ENCODE measurements at regions not wholly inside any gene's neighbourhood (a gene's known extent, or its start where the extent isn't known, plus 50 kb on each side); places are given as distances from the start of the nearest gene placed in this dataset.

GRCh38 chr5:56313596-56313995 lies 80.5 kb upstream of the ANKRD55 start:
- no peak for TF ChIP-seq MAX (IDR thresholded peaks at IDR 0.05; ENCODE audit: low read depth, low read length)
- TF ChIP-seq MYC (IDR thresholded peaks at IDR 0.05; ENCODE audit: low read depth, low read length) = no peak
- TF ChIP-seq, protein P1, sequence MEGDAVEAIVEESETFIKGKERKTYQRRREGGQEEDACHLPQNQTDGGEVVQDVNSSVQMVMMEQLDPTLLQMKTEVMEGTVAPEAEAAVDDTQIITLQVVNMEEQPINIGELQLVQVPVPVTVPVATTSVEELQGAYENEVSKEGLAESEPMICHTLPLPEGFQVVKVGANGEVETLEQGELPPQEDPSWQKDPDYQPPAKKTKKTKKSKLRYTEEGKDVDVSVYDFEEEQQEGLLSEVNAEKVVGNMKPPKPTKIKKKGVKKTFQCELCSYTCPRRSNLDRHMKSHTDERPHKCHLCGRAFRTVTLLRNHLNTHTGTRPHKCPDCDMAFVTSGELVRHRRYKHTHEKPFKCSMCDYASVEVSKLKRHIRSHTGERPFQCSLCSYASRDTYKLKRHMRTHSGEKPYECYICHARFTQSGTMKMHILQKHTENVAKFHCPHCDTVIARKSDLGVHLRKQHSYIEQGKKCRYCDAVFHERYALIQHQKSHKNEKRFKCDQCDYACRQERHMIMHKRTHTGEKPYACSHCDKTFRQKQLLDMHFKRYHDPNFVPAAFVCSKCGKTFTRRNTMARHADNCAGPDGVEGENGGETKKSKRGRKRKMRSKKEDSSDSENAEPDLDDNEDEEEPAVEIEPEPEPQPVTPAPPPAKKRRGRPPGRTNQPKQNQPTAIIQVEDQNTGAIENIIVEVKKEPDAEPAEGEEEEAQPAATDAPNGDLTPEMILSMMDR (IDR thresholded peaks at IDR 0.05; ENCODE audit: low read depth, low read length) = no peak
- no peak for TF ChIP-seq POLR2A (IDR thresholded peaks at IDR 0.05; ENCODE audit: extremely low read depth, insufficient read length)
- no peak for DNase-seq (ENCODE audit: low read depth)
- no peak overlapping the region for H3K4me3 ChIP-seq (ENCODE audit: low read depth, low read length)

DNA sequence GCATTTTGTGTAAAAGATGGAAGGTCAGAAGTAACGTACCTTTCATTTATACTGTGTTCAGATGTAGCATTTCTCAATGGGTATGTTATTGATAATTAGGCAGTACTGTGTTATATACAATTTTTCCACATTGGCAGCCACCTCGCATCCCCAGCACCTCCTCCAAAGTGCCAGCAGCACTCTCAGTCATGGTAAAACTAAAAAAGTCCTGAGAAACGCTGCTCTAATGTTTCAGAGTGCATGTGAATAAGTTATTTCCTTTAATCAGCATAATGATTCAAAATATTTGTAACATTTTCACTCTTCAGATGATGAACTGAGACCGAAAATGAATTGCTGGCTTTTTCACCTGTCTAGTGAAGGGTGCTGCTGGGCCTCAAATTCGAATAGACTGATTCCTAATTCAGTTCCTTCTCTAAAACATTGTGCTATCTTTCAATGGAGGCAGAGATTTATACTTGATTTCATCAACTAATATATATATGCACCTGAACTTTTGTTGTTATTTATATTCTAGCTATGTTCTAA lies 79.9 kb upstream of the ANKRD55 start:
- TF ChIP-seq MYC (IDR thresholded peaks at IDR 0.05; ENCODE audit: low read depth, low read length) (no peak), MAX (IDR thresholded peaks at IDR 0.05; ENCODE audit: low read depth, low read length) (no peak), POLR2A (IDR thresholded peaks at IDR 0.05; ENCODE audit: extremely low read depth, insufficient read length) (no peak)
- TF ChIP-seq, protein P1 (IDR thresholded peaks at IDR 0.05; ENCODE audit: low read depth, low read length) = no peak
- DNase-seq (ENCODE audit: low read depth) = no peak
- no peak overlapping the region for H3K4me3 ChIP-seq (ENCODE audit: low read depth, low read length)

GRCh38 chr5:56311306-56311905 lies 78.3 kb upstream of the ANKRD55 start:
- DNase-seq (ENCODE audit: low read depth) = no peak
- TF ChIP-seq MYC (IDR thresholded peaks at IDR 0.05; ENCODE audit: low read depth, low read length) (no peak), POLR2A (IDR thresholded peaks at IDR 0.05; ENCODE audit: extremely low read depth, insufficient read length) (no peak), MAX (IDR thresholded peaks at IDR 0.05; ENCODE audit: low read depth, low read length) (no peak)
- TF ChIP-seq, protein P1 (IDR thresholded peaks at IDR 0.05; ENCODE audit: low read depth, low read length) = no peak
- no peak overlapping the region for H3K4me3 ChIP-seq (ENCODE audit: low read depth, low read length)

GRCh38 chr5:56310711-56311204 lies 77.6 kb upstream of the ANKRD55 start:
- H3K4me3 ChIP-seq (ENCODE audit: low read depth, low read length) = no peak overlapping the region
- no peak for TF ChIP-seq MYC (IDR thresholded peaks at IDR 0.05; ENCODE audit: low read depth, low read length)
- no peak for DNase-seq (ENCODE audit: low read depth)

- no peak for TF ChIP-seq POLR2A (IDR thresholded peaks at IDR 0.05; ENCODE audit: extremely low read depth, insufficient read length)
- TF ChIP-seq, protein P1 (IDR thresholded peaks at IDR 0.05; ENCODE audit: low read depth, low read length) = no peak
- no peak for TF ChIP-seq MYC (IDR thresholded peaks at IDR 0.05; ENCODE audit: low read depth, low read length)
- no peak for TF ChIP-seq MAX (IDR thresholded peaks at IDR 0.05; ENCODE audit: low read depth, low read length)
- DNase-seq (ENCODE audit: low read depth) = no peak
Measured at GRCh38 chr5:56309262-56309826, 76.2 kb upstream of the ANKRD55 start.

DNA sequence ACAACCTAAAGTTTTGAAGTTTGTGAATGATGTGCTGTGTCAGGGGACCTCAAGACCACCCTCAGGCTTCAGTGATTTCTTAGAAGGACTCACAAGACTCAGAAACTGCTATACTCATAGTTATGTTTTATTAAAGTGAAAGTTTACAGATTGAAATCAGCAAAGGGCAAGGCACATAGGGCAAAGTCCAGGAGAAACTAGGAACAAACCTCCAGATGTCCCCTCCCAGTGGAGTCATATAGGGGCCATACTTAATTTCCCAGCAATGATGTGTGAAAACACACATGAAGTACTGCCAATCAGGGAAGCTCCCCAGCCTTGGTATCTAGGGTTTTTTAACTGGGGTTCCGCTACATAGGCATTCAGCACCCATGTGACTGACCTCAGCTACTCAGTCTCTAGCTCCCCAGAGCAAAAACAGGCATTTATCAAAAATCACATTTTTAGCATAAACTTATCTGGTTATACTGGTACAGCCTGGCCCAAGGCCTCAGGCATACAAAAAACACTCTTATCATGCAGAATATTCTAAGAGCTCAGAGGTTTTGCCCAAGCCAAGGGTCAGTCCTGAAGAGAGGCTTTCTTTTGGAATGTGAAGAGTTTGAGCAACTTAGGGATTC lies 74.7 kb upstream of the ANKRD55 start:
- DNase-seq (ENCODE audit: low read depth) = no peak

More at GRCh38 chr5:56309262-56309826, 76.2 kb upstream of the ANKRD55 start:
- H3K4me3 ChIP-seq (ENCODE audit: low read depth, low read length) = no peak overlapping the region

More for the DNA sequence above, 74.7 kb upstream of the ANKRD55 start:
- H3K4me3 ChIP-seq (ENCODE audit: low read depth, low read length) = no peak overlapping the region
- TF ChIP-seq MAX (IDR thresholded peaks at IDR 0.05; ENCODE audit: low read depth, low read length) = no peak
- TF ChIP-seq MYC (IDR thresholded peaks at IDR 0.05; ENCODE audit: low read depth, low read length) = no peak
- TF ChIP-seq POLR2A (IDR thresholded peaks at IDR 0.05; ENCODE audit: extremely low read depth, insufficient read length) = no peak
